GM12878 (cell line): ENCODE measurements at regions not wholly inside any gene's neighbourhood (a gene's known extent, or its start where the extent isn't known, plus 50 kb on each side); places are given as distances from the start of the nearest gene placed in this dataset.
A peak's percentile ranks its signal among the peaks of the same experiment; 100 is the strongest.

ENCODE experiments used
- ATAC-seq: fragments of 200-7000 bp; cut with Tn5 transposase; 3 replicates; pipeline ENCODE4 v1.9.1; 2020; ENCODE audit warnings: mild to moderate bottlenecking, moderate library complexity
- BruUV-seq: library from RNA; stranded (reverse); fragments of 400-500 nt; replicated peaks from 2 replicates; lab custom pipeline; 2021; lab: Mats Ljungman, UMichigan
- CTCF ChIA-PET: fragments of 300-600 bp; sonication (Branson Sonifier 250); formaldehyde crosslinking; extraction: SDS; loops from one replicate; lab custom pipeline; 2021; ENCODE audit warnings: inconsistent platforms; lab: Yijun Ruan, JAX
- POLR2A ChIA-PET: fragments of 350-600 bp; formaldehyde crosslinking; extraction: SDS; loops from one replicate; lab custom pipeline; 2021; ENCODE audit warnings: inconsistent platforms; lab: Charles Lee
- RAD21 ChIA-PET: fragments of 300-600 bp; sonication (Branson Sonifier 250); formaldehyde crosslinking; loops from one replicate; lab custom pipeline; 2023; ENCODE audit warnings: antibody characterized with exemption; ENCODE audit not compliant: unreplicated experiment; lab: Charles Lee
- SMC1A ChIA-PET: fragments of 300-600 bp; sonication (Branson Sonifier 250); formaldehyde crosslinking; loops from one replicate; lab custom pipeline; 2023; ENCODE audit not compliant: unreplicated experiment, uncharacterized antibody; lab: Charles Lee
- DNase-seq: peaks from one replicate; pipeline ENCODE4 v3.0.0-alpha.2; 2011; ENCODE audit warnings: low read depth, low spot score
- FAIRE-seq: peaks from 3 replicates; lab custom pipeline; 2011; peaks lifted over from hg19 to GRCh38; lab: Jason Lieb, UNC
- H2AFZ ChIP-seq: 2 replicates; pipeline ENCODE4 v1.6.0; 2011; ENCODE audit warnings: low read depth, low read length, control low read depth; ENCODE audit not compliant: control insufficient read depth
- H3K27ac ChIP-seq: 2 replicates; pipeline ENCODE4 v1.5.1; 2011; ENCODE audit warnings: control low read depth; ENCODE audit not compliant: control insufficient read depth, insufficient read depth
- H3K27me3 ChIP-seq, 2 experiments: replicated peaks in 1 of 2; 2 replicates each; pipeline versions ENCODE4 v1.6.0 to v1.6.1; 2011; ENCODE audit warnings: low read length in 1 of 2; ENCODE audit not compliant: control insufficient read depth in 2 of 2, insufficient read depth in 2 of 2
- H3K36me3 ChIP-seq, 2 experiments: 2 replicates each; pipeline ENCODE4 v1.5.1; 2011; ENCODE audit warnings: low read length in 1 of 2; ENCODE audit not compliant: control insufficient read depth in 2 of 2, insufficient read depth in 2 of 2
- H3K4me1 ChIP-seq: 2 replicates; pipeline ENCODE4 v1.6.1; 2011; ENCODE audit warnings: mild to moderate bottlenecking, low read length, moderate library complexity, mixed read lengths; ENCODE audit not compliant: control insufficient read depth, insufficient read depth
- H3K4me2 ChIP-seq: 2 replicates; pipeline ENCODE4 v1.6.0; 2011; ENCODE audit warnings: control low read depth; ENCODE audit not compliant: control insufficient read depth, insufficient read depth
- H3K4me3 ChIP-seq: fragments of 200-600 bp; sonication (generic); 2 replicates; pipeline ENCODE4 v1.5.1; 2016
- H3K79me2 ChIP-seq: 2 replicates; pipeline ENCODE4 v1.6.0; 2011; ENCODE audit warnings: low read length; ENCODE audit not compliant: control insufficient read depth, insufficient read depth
- H3K9ac ChIP-seq: 2 replicates; pipeline ENCODE4 v1.8.0; 2011; ENCODE audit warnings: low read length, control low read depth, mixed read lengths; ENCODE audit not compliant: control insufficient read depth, insufficient read depth
- H3K9me3 ChIP-seq: replicated peaks from 3 replicates; pipeline ENCODE4 v1.5.1; 2011; ENCODE audit warnings: mild to moderate bottlenecking, low read length; ENCODE audit not compliant: control insufficient read depth, insufficient read depth
- H4K20me1 ChIP-seq: 2 replicates; pipeline ENCODE4 v1.6.0; 2011; ENCODE audit not compliant: control insufficient read depth, insufficient read depth
- BACH1 ChIP-seq: fragments of 450-650 bp; IDR thresholded peaks from 2 replicates; pipeline ENCODE4 v1.6.1; 2017; ENCODE audit warnings: mild to moderate bottlenecking, borderline replicate concordance
- CREB1 ChIP-seq: IDR thresholded peaks from 2 replicates; pipeline ENCODE4 v1.6.1; 2012; ENCODE audit warnings: low read depth, mild to moderate bottlenecking, inconsistent platforms
- FOXM1 ChIP-seq: IDR thresholded peaks from 2 replicates; pipeline ENCODE4 v1.6.1; 2012; ENCODE audit warnings: low read depth, mild to moderate bottlenecking, inconsistent platforms, low read length, moderate library complexity
- HDAC2 ChIP-seq: fragments of 200-600 bp; sonication (generic); IDR thresholded peaks from 2 replicates; pipeline ENCODE4 v1.6.1; 2017
- NFYB ChIP-seq: IDR thresholded peaks from 2 replicates; pipeline ENCODE4 v1.6.1; 2011; ENCODE audit warnings: low read depth, mild to moderate bottlenecking, low read length, improper control_type of control experiment, moderate library complexity; ENCODE audit not compliant: insufficient read depth
- RFX5 ChIP-seq: IDR thresholded peaks from 2 replicates; pipeline ENCODE4 v1.6.1; 2011; ENCODE audit warnings: low read depth, low read length, improper control_type of control experiment
- SP1 ChIP-seq: IDR thresholded peaks from one replicate; pipeline ENCODE4 v1.6.1; 2011; ENCODE audit warnings: low read depth, low read length
- TAF1 ChIP-seq: IDR thresholded peaks from 2 replicates; pipeline ENCODE4 v1.6.1; 2011; ENCODE audit warnings: mild to moderate bottlenecking, low read depth, low read length, borderline replicate concordance
- TCF7 ChIP-seq: IDR thresholded peaks from 2 replicates; pipeline ENCODE4 v1.6.1; 2014; ENCODE audit warnings: antibody characterized with exemption, borderline replicate concordance
- WRNIP1 ChIP-seq: IDR thresholded peaks from 2 replicates; pipeline ENCODE4 v1.6.1; 2011; ENCODE audit warnings: low read depth, low read length, improper control_type of control experiment, borderline replicate concordance
- ZBED1 ChIP-seq: IDR thresholded peaks from 2 replicates; pipeline ENCODE4 v1.6.1; 2016; ENCODE audit warnings: borderline replicate concordance
- ZNF622 ChIP-seq: fragments of 450-650 bp; IDR thresholded peaks from 2 replicates; pipeline ENCODE4 v1.6.1; 2017; ENCODE audit warnings: mild to moderate bottlenecking, inconsistent platforms
- WGBS: methylation state at CpG from one replicate; pipeline ENCODE4 v1.1.6; 2016; ENCODE audit warnings: low lambda C conversion rate; ENCODE audit not compliant: insufficient replicate concordance, insufficient coverage; ENCODE audit errors: missing lambda C conversion rate; 5-methylcytosine and 5-hydroxymethylcytosine counted together
- in situ Hi-C: fragments of 300-500 bp; cut with MboI; formaldehyde crosslinking; loops from 9 replicates; pipeline ENCODE4 v1.14.3; 2018; ENCODE audit warnings: mixed read lengths
- intact Hi-C: fragments of 100-400 bp; cut with micrococcal nuclease; formaldehyde crosslinking; loops from one replicate; pipeline ENCODE4 v1.14.2; 2022; ENCODE audit not compliant: unreplicated experiment
- TF ChIP-seq, protein P1 (sequence below): IDR thresholded peaks from 2 replicates; pipeline ENCODE4 v1.6.1; 2012; ENCODE audit warnings: mild to moderate bottlenecking, low read depth, low read length
- TF ChIP-seq, protein P2 (sequence below): fragments of 450-650 bp; IDR thresholded peaks from 2 replicates; pipeline ENCODE4 v1.6.1; 2017; ENCODE audit warnings: low read depth, mild to moderate bottlenecking, moderate library complexity
- TF ChIP-seq, protein P3 (sequence below): fragments of 450-650 bp; IDR thresholded peaks from 2 replicates; pipeline ENCODE4 v1.6.1; 2017; ENCODE audit warnings: borderline replicate concordance

DNA sequence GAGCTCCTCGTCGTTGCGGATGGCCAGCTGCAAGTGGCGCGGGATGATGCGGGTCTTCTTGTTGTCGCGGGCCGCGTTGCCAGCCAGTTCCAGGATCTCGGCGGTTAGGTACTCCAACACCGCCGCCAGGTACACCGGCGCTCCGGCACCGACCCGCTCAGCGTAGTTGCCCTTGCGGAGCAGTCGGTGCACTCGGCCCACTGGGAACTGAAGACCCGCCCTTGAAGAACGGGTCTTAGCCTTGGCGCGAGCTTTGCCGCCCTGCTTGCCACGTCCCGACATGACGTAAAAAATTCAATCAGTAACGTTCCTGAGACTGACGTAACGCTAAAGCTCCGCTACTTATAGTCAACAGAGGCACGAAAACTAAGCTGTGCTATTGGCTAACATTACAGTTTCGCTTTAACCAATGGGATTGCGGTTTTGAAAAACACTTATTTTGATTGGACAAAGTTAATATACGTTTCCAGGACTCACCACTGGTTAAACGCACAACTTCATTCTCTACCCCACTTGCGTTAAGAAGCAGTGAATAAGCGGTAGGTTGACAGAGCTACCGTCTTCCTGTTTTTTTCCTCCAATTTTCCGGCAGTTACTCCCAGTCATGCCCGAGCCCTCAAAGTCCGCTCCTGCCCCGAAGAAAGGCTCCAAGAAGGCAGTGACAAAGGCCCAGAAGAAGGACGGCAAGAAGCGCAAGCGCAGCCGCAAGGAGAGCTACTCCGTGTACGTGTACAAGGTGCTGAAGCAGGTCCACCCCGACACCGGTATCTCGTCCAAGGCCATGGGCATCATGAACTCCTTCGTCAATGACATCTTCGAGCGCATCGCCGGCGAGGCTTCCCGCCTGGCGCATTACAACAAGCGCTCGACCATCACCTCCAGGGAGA, 73.9 kb downstream of the OR2B2 start:
- H3K9ac ChIP-seq, result peak overlapping the region; percentile 96
- intact Hi-C loops, result loop anchor here (1.0 to 10.0 kb wide), 3 partner anchors 27 to 296 kb away; a partner anchor contains a TSS
- CTCF ChIA-PET, result interaction anchor here (0.7 to 3.7 kb wide), 9 partner anchors 13 to 677 kb away, joined by 3 to 31 read pairs (median 4); a partner anchor contains a TSS
- H3K4me3 ChIP-seq, result peak overlapping the region; percentile 87
- ATAC-seq (peak; percentile 81), FAIRE-seq (peak; percentile 90), DNase-seq (peak; percentile 100)
- H4K20me1 ChIP-seq, result no peaks in the 10 kb centered on the region
- no peaks in the 10 kb centered on the region; a peak in 1 of 4 replicates for H3K36me3 ChIP-seq
- peak overlapping the region; percentile 78 for H3K4me2 ChIP-seq
- in situ Hi-C loops, result loop anchor here (5.0 to 10.0 kb wide), 3 partner anchors 54 to 1714 kb away; a partner anchor contains a TSS
- POLR2A ChIA-PET, result interaction anchor here (0.6 to 6.7 kb wide), 23 partner anchors 10 to 1794 kb away, joined by 3 to 107 read pairs (median 5); a partner anchor contains a TSS
- TSS peak; percentile 99 for BruUV-seq
- H3K4me1 ChIP-seq, result no peaks in the 10 kb centered on the region
- peaks cover 48% of the 10 kb centered on the region for H3K79me2 ChIP-seq
- H3K27me3 ChIP-seq, result no peaks in the 10 kb centered on the region
- no peaks in the 10 kb centered on the region for H3K9me3 ChIP-seq
- peak overlapping the region; percentile 69 for H2AFZ ChIP-seq
- H3K27ac ChIP-seq, result peak overlapping the region; percentile 93
- RAD21 ChIA-PET, result interaction anchor here (0.5 to 6.1 kb wide), 15 partner anchors 15 to 704 kb away, joined by 3 to 74 read pairs (median 4); a partner anchor contains a TSS
- SMC1A ChIA-PET, result interaction anchor here (0.5 to 7.6 kb wide), 16 partner anchors 11 to 1664 kb away, joined by 3 to 85 read pairs (median 5); a partner anchor contains a TSS
- WGBS, result under 1% methylated on average over 66 of the region's 66 CpGs
- TF ChIP-seq, protein P1, sequence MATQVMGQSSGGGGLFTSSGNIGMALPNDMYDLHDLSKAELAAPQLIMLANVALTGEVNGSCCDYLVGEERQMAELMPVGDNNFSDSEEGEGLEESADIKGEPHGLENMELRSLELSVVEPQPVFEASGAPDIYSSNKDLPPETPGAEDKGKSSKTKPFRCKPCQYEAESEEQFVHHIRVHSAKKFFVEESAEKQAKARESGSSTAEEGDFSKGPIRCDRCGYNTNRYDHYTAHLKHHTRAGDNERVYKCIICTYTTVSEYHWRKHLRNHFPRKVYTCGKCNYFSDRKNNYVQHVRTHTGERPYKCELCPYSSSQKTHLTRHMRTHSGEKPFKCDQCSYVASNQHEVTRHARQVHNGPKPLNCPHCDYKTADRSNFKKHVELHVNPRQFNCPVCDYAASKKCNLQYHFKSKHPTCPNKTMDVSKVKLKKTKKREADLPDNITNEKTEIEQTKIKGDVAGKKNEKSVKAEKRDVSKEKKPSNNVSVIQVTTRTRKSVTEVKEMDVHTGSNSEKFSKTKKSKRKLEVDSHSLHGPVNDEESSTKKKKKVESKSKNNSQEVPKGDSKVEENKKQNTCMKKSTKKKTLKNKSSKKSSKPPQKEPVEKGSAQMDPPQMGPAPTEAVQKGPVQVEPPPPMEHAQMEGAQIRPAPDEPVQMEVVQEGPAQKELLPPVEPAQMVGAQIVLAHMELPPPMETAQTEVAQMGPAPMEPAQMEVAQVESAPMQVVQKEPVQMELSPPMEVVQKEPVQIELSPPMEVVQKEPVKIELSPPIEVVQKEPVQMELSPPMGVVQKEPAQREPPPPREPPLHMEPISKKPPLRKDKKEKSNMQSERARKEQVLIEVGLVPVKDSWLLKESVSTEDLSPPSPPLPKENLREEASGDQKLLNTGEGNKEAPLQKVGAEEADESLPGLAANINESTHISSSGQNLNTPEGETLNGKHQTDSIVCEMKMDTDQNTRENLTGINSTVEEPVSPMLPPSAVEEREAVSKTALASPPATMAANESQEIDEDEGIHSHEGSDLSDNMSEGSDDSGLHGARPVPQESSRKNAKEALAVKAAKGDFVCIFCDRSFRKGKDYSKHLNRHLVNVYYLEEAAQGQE, result 0 out of 2 replicates have a peak, but pooled peaks have one; percentile 26
- TF ChIP-seq, protein P2, sequence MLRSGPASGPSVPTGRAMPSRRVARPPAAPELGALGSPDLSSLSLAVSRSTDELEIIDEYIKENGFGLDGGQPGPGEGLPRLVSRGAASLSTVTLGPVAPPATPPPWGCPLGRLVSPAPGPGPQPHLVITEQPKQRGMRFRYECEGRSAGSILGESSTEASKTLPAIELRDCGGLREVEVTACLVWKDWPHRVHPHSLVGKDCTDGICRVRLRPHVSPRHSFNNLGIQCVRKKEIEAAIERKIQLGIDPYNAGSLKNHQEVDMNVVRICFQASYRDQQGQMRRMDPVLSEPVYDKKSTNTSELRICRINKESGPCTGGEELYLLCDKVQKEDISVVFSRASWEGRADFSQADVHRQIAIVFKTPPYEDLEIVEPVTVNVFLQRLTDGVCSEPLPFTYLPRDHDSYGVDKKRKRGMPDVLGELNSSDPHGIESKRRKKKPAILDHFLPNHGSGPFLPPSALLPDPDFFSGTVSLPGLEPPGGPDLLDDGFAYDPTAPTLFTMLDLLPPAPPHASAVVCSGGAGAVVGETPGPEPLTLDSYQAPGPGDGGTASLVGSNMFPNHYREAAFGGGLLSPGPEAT, result peak; percentile 55
- peak; percentile 92 for TF ChIP-seq TAF1
- no peak for TF ChIP-seq ZNF622
- no peak for TF ChIP-seq WRNIP1
- peak; percentile 99 for TF ChIP-seq CREB1
- TF ChIP-seq SP1, result peak; percentile 92
- peak; percentile 89 for TF ChIP-seq NFYB
- TF ChIP-seq, protein P3, sequence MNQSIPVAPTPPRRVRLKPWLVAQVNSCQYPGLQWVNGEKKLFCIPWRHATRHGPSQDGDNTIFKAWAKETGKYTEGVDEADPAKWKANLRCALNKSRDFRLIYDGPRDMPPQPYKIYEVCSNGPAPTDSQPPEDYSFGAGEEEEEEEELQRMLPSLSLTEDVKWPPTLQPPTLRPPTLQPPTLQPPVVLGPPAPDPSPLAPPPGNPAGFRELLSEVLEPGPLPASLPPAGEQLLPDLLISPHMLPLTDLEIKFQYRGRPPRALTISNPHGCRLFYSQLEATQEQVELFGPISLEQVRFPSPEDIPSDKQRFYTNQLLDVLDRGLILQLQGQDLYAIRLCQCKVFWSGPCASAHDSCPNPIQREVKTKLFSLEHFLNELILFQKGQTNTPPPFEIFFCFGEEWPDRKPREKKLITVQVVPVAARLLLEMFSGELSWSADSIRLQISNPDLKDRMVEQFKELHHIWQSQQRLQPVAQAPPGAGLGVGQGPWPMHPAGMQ, result no peak
- 0 out of 2 replicates have a peak, but pooled peaks have one; percentile 44 for TF ChIP-seq TCF7
- TF ChIP-seq ZBED1, result peak; percentile 99
- peak; percentile 60; the same call in 1 of the 2 replicates for TF ChIP-seq RFX5
- no peak for TF ChIP-seq HDAC2
- TF ChIP-seq FOXM1, result peak; percentile 42; the same call in 1 of the 2 replicates
- peak; percentile 64 for TF ChIP-seq BACH1
